Liver (tissue), 8 donors: ENCODE measurements at regions not wholly inside any gene's neighbourhood (a gene's known extent, or its start where the extent isn't known, plus 50 kb on each side); places are given as distances from the start of the nearest gene placed in this dataset.

ENCODE experiments used
- DNase-seq: peaks from one replicate; pipeline ENCODE4 v3.0.0-alpha.2; 2017; ENCODE audit warnings: low spot score
- H3K27ac ChIP-seq, 2 donors: one replicate each; pipeline ENCODE4 v1.7.0; 2013; ENCODE audit warnings: inconsistent platforms in 2 of 2, low read length in 2 of 2, control low read depth in 1 of 2, low read depth in 1 of 2, mild to moderate bottlenecking in 1 of 2
- H3K27me3 ChIP-seq, 4 donors: one replicate each; pipeline versions ENCODE4 v1.6.1 to v1.7.0; 2013; ENCODE audit warnings: low read length in 3 of 4, inconsistent platforms in 1 of 4, mild to moderate bottlenecking in 1 of 4, moderate library complexity in 1 of 4; ENCODE audit not compliant: control insufficient read depth in 4 of 4, insufficient read depth in 4 of 4
- H3K36me3 ChIP-seq, 4 donors: one replicate each; pipeline versions ENCODE4 v1.6.1 to v1.7.0; 2013; ENCODE audit warnings: low read length in 3 of 4, mild to moderate bottlenecking in 3 of 4, low read depth in 1 of 4, moderate library complexity in 1 of 4; ENCODE audit not compliant: control insufficient read depth in 4 of 4, insufficient read depth in 3 of 4
- H3K4me1 ChIP-seq, 4 donors: one replicate each; pipeline versions ENCODE4 v1.6.1 to v1.7.0; 2013; ENCODE audit warnings: low read length in 3 of 4, mild to moderate bottlenecking in 3 of 4, moderate library complexity in 1 of 4; ENCODE audit not compliant: control insufficient read depth in 4 of 4, insufficient read depth in 4 of 4
- H3K4me3 ChIP-seq, 3 donors: one replicate each; pipeline versions ENCODE4 v1.6.1 to v1.7.0; 2013; ENCODE audit warnings: low read length in 3 of 3, control low read depth in 1 of 3, low read depth in 1 of 3, mild to moderate bottlenecking in 1 of 3
- H3K9ac ChIP-seq, 2 donors: one replicate each; pipeline ENCODE4 v1.7.0; 2013; ENCODE audit warnings: low read length in 2 of 2, mild to moderate bottlenecking in 2 of 2, moderate library complexity in 2 of 2, control low read depth in 1 of 2, low read depth in 1 of 2
- H3K9me3 ChIP-seq, 4 donors: one replicate each; pipeline versions ENCODE4 v1.6.1 to v1.7.0; 2013; ENCODE audit warnings: low read length in 3 of 4; ENCODE audit not compliant: control insufficient read depth in 4 of 4
- CTCF ChIP-seq: fragments of 150-350 bp; IDR thresholded peaks from 2 replicates; pipeline ENCODE4 v1.5.1; 2017; ENCODE audit warnings: improper control_type of control experiment, low read depth, low read length; ENCODE audit not compliant: missing input control
- EGR1 ChIP-seq, 2 donors: IDR thresholded peaks; 2 replicates each; pipeline ENCODE4 v1.6.1; 2016 to 2018; ENCODE audit warnings: antibody characterized with exemption in 2 of 2, low read depth in 2 of 2
- FOXA1 ChIP-seq: IDR thresholded peaks from 2 replicates; pipeline ENCODE4 v1.6.1; 2016; ENCODE audit warnings: antibody characterized with exemption
- FOXA2 ChIP-seq: IDR thresholded peaks from 2 replicates; pipeline ENCODE4 v1.6.1; 2016; ENCODE audit warnings: antibody characterized with exemption
- GABPA ChIP-seq, 2 donors: IDR thresholded peaks in 1 of 2; conservative IDR thresholded peaks in 1 of 2; 2 replicates each; pipeline ENCODE4 v1.6.1; 2016; ENCODE audit warnings: antibody characterized with exemption in 2 of 2, mild to moderate bottlenecking in 1 of 2, moderate library complexity in 1 of 2
- HNF4A ChIP-seq, 2 donors: conservative IDR thresholded peaks; 2 replicates each; pipeline ENCODE4 v1.6.1; 2016; ENCODE audit warnings: antibody characterized with exemption in 2 of 2, mild to moderate bottlenecking in 2 of 2
- HNF4G ChIP-seq: IDR thresholded peaks from 2 replicates; pipeline ENCODE4 v1.6.1; 2016; ENCODE audit warnings: antibody characterized with exemption
- JUND ChIP-seq, 2 donors: IDR thresholded peaks; 2 replicates each; pipeline ENCODE4 v1.6.1; 2016; ENCODE audit warnings: antibody characterized with exemption in 2 of 2
- MAX ChIP-seq: IDR thresholded peaks from 2 replicates; pipeline ENCODE4 v1.6.1; 2016; ENCODE audit warnings: antibody characterized with exemption
- NR2F2 ChIP-seq: IDR thresholded peaks from 2 replicates; pipeline ENCODE4 v1.6.1; 2016; ENCODE audit warnings: antibody characterized with exemption
- RAD21 ChIP-seq, 2 donors: IDR thresholded peaks; 2 replicates each; pipeline ENCODE4 v1.6.1; 2016; ENCODE audit warnings: antibody characterized with exemption in 2 of 2, mild to moderate bottlenecking in 2 of 2
- REST ChIP-seq: IDR thresholded peaks from 2 replicates; pipeline ENCODE4 v1.6.1; 2016; ENCODE audit warnings: antibody characterized with exemption, mild to moderate bottlenecking
- RXRA ChIP-seq, 2 donors: IDR thresholded peaks; 2 replicates each; pipeline ENCODE4 v1.6.1; 2017 to 2018; ENCODE audit warnings: antibody characterized with exemption in 2 of 2, mild to moderate bottlenecking in 1 of 2
- SP1 ChIP-seq: IDR thresholded peaks from 2 replicates; pipeline ENCODE4 v1.6.1; 2018; ENCODE audit warnings: antibody characterized with exemption, mild to moderate bottlenecking
- TAF1 ChIP-seq: conservative IDR thresholded peaks from 2 replicates; pipeline ENCODE4 v1.6.1; 2016; ENCODE audit warnings: antibody characterized with exemption, mild to moderate bottlenecking
- YY1 ChIP-seq: IDR thresholded peaks from 2 replicates; pipeline ENCODE4 v1.6.1; 2016; ENCODE audit warnings: antibody characterized with exemption, mild to moderate bottlenecking
- WGBS: extraction: QIAGEN DNeasy Blood & Tissue Kit; methylation state at CpG from one replicate; pipeline ENCODE4 v1.1.7; 2013; 5-methylcytosine and 5-hydroxymethylcytosine counted together
- TF ChIP-seq, protein P1 (sequence below): IDR thresholded peaks from 2 replicates; pipeline ENCODE4 v1.6.1; 2016; ENCODE audit warnings: antibody characterized with exemption
- TF ChIP-seq, protein P2 (sequence below): IDR thresholded peaks from 2 replicates; pipeline ENCODE4 v1.6.1; 2016; ENCODE audit warnings: antibody characterized with exemption
- donor health status: healthy.
- donor health status: healthy.
- donor health status: healthy.
- donor health status: healthy.
- donor health status: healthy.

DNA sequence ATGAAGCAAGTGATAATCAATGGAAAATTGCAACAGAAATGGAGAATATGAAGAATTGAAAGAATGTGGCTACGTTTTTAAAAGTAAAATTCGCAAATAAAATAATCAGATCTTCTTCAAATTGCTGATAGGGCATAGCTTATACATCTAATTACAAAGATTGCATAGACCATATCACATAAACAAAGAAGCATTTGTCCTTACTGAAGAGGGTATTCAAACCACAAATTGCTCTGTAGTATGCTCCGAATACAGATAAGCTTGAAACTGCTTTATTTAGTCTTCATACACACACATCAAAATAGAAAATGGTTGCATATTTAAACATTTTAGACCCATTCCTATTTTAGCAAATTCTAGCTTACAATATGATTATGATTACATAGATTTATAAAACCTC lies 206.7 kb upstream of the SLIT2 start:
- 60% methylated on average over 3 of the region's 3 CpGs for WGBS
- no peak overlapping the region for H3K27ac ChIP-seq
- H3K4me1 ChIP-seq: no peaks in the 10 kb centered on the region
- no peaks in the 10 kb centered on the region for H3K36me3 ChIP-seq
- no peaks in the 10 kb centered on the region for H3K27me3 ChIP-seq
- H3K9ac ChIP-seq: no peak overlapping the region
- DNase-seq: no peak
- H3K4me3 ChIP-seq: no peak overlapping the region
- H3K9me3 ChIP-seq: no peaks in the 10 kb centered on the region
- TF ChIP-seq FOXA1: no peak
- no peak for TF ChIP-seq FOXA2
- TF ChIP-seq HNF4A (conservative IDR thresholded peaks at IDR 0.05): no peak
- TF ChIP-seq MAX: no peak
- TF ChIP-seq YY1: no peak
- TF ChIP-seq HNF4G: no peak
- TF ChIP-seq CTCF: no peak
- TF ChIP-seq REST: no peak
- no peak for TF ChIP-seq SP1
- no peak for TF ChIP-seq RAD21 (IDR thresholded peaks at IDR 0.05)
- TF ChIP-seq, protein P1, sequence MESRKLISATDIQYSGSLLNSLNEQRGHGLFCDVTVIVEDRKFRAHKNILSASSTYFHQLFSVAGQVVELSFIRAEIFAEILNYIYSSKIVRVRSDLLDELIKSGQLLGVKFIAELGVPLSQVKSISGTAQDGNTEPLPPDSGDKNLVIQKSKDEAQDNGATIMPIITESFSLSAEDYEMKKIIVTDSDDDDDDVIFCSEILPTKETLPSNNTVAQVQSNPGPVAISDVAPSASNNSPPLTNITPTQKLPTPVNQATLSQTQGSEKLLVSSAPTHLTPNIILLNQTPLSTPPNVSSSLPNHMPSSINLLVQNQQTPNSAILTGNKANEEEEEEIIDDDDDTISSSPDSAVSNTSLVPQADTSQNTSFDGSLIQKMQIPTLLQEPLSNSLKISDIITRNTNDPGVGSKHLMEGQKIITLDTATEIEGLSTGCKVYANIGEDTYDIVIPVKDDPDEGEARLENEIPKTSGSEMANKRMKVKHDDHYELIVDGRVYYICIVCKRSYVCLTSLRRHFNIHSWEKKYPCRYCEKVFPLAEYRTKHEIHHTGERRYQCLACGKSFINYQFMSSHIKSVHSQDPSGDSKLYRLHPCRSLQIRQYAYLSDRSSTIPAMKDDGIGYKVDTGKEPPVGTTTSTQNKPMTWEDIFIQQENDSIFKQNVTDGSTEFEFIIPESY: no peak
- no peak for TF ChIP-seq TAF1
- TF ChIP-seq NR2F2: no peak
- no peak for TF ChIP-seq EGR1 (IDR thresholded peaks at IDR 0.05; ENCODE audit: low read depth in 2 of 2)
- no peak for TF ChIP-seq GABPA (IDR thresholded peaks at IDR 0.05 in 1 of 2, conservative IDR thresholded peaks at IDR 0.05 in 1 of 2)
- TF ChIP-seq JUND (IDR thresholded peaks at IDR 0.05): no peak
- no peak for TF ChIP-seq RXRA (IDR thresholded peaks at IDR 0.05)
- TF ChIP-seq, protein P2, sequence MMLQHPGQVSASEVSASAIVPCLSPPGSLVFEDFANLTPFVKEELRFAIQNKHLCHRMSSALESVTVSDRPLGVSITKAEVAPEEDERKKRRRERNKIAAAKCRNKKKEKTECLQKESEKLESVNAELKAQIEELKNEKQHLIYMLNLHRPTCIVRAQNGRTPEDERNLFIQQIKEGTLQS: no peak

GRCh38 chr4:20044502-20044911 lies 207.2 kb upstream of the SLIT2 start:
- TF ChIP-seq YY1 (no peak), TAF1 (no peak), NR2F2 (no peak), MAX (no peak), SP1 (no peak), REST (no peak), GABPA (IDR thresholded peaks at IDR 0.05 in 1 of 2, conservative IDR thresholded peaks at IDR 0.05 in 1 of 2) (no peak), JUND (IDR thresholded peaks at IDR 0.05) (no peak)
- TF ChIP-seq, protein P2: no peak
- TF ChIP-seq, protein P1: no peak
- H3K9me3 ChIP-seq: no peaks in the 10 kb centered on the region
- H3K36me3 ChIP-seq: no peaks in the 10 kb centered on the region
- WGBS: 54% methylated on average over 2 of the region's 2 CpGs
- no peaks in the 10 kb centered on the region for H3K27me3 ChIP-seq
- no peak overlapping the region for H3K4me3 ChIP-seq
- DNase-seq: no peak
- H3K27ac ChIP-seq: no peak overlapping the region
- H3K9ac ChIP-seq: no peak overlapping the region
- H3K4me1 ChIP-seq: no peaks in the 10 kb centered on the region
